Esophagus (tissue), 2 donors: ENCODE measurements at regions not wholly inside any gene's neighbourhood (a gene's known extent, or its start where the extent isn't known, plus 50 kb on each side); places are given as distances from the start of the nearest gene placed in this dataset.

Experiments used
- H3K27ac ChIP-seq, 2 donors: one replicate each; pipeline ENCODE4 v1.5.1; 2013; ENCODE audit warnings: low read depth in 2 of 2, mild to moderate bottlenecking in 2 of 2, inconsistent platforms in 1 of 2, low read length in 1 of 2, moderate library complexity in 1 of 2
- H3K27me3 ChIP-seq, 2 donors: one replicate each; pipeline ENCODE4 v1.6.1; 2013; ENCODE audit warnings: low read length in 2 of 2, control low read depth in 1 of 2, mild to moderate bottlenecking in 1 of 2; ENCODE audit not compliant: insufficient read depth in 2 of 2, control insufficient read depth in 1 of 2
- H3K36me3 ChIP-seq, 2 donors: one replicate each; pipeline ENCODE4 v1.6.1; 2013; ENCODE audit warnings: low read length in 1 of 2; ENCODE audit not compliant: control insufficient read depth in 2 of 2, insufficient read depth in 2 of 2
- H3K4me1 ChIP-seq, 2 donors: one replicate each; pipeline ENCODE4 v1.6.1; 2013; ENCODE audit warnings: low read length in 1 of 2; ENCODE audit not compliant: control insufficient read depth in 2 of 2, insufficient read depth in 2 of 2
- H3K4me3 ChIP-seq, 2 donors: one replicate each; pipeline ENCODE4 v1.5.1; 2013; ENCODE audit warnings: low read length in 2 of 2, mild to moderate bottlenecking in 2 of 2, low read depth in 1 of 2, moderate library complexity in 1 of 2
- H3K9me3 ChIP-seq, 2 donors: one replicate each; pipeline ENCODE4 v1.6.1; 2013; ENCODE audit warnings: mild to moderate bottlenecking in 2 of 2, low read depth in 1 of 2, low read length in 1 of 2, moderate library complexity in 1 of 2; ENCODE audit not compliant: control insufficient read depth in 2 of 2, insufficient read depth in 1 of 2
- WGBS, 2 donors: extraction: QIAGEN DNeasy Blood & Tissue Kit; methylation state at CpG; one replicate each; pipeline ENCODE4 v1.1.7; 2013; 5-methylcytosine and 5-hydroxymethylcytosine counted together
- donor health status: healthy with polysubstance abuse.
- donor health status: Bipolar disorder and iron deficiency.

DNA sequence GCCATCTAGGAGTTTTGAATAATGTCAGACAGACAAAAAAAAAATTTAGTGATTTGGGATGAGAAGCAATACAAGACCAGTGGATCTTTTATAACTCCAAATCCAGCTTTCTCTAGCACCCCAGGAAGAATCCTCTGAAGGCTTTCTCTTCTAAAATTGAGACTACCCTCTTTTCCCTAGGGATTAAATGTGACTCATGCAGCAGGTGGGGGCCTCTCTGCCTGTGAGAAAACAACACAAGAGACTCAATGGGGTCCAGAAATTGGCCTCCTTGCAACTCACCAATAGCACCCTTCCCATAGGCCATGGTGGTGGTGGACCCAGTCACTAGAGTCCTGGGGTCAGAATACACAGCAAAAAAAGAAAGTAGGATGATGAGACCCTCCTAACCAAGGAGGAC, 120.3 kb upstream of the ATP1A1 start:
- H3K4me1 ChIP-seq, result peaks cover 2 to 4% of the 10 kb centered on the region in 2 donors
- no peak overlapping the region for H3K4me3 ChIP-seq
- no peaks in the 10 kb centered on the region for H3K27me3 ChIP-seq
- H3K27ac ChIP-seq, result no peak overlapping the region
- no peaks in the 10 kb centered on the region for H3K9me3 ChIP-seq
- no peaks in the 10 kb centered on the region for H3K36me3 ChIP-seq

DNA sequence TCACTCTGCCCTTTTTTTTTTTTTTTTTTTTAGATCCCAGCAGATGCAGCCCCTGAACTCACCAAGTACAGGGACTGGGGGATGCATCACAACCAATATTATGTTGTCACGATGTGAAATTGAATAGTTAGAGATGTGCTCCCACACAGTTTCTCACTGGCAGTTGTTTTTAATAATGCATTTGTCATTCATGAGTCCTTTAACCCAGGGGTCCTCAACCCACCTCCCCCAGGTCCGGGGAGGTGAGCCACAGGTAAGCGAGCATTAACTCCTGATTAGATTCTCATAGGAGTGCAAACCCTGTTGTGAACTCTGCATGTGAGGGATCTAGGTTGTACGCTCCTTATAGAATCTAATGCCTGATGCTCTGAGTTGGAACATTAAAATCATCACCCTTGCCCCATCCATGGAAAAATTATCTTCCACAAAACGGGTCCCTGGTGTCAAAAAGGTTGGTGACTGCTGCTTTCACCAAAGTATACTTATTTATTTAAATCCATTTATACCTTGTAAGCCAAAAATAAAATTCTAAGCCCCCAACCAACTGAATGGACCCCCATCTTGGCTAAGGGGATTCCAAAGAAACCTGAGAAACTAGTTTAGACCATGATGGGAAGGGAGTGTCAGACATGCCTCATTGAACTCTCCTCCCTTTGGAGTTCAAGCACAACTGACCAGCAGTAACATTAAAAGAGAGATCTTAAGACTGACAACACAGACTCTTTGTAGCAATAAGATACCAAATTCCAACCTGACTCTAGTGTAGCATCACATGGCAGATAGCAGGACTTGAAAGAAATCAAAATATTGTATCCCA, 119.3 kb upstream of the ATP1A1 start:
- H3K27ac ChIP-seq, result no peak overlapping the region
- no peak overlapping the region for H3K4me3 ChIP-seq
- peaks cover 2 to 4% of the 10 kb centered on the region in 2 donors for H3K4me1 ChIP-seq
- H3K36me3 ChIP-seq, result no peaks in the 10 kb centered on the region
- WGBS, 2 donors, result 88 to 91% methylated on average over 5 of the region's 5 CpGs
- no peaks in the 10 kb centered on the region for H3K27me3 ChIP-seq
- H3K9me3 ChIP-seq, result no peaks in the 10 kb centered on the region

DNA sequence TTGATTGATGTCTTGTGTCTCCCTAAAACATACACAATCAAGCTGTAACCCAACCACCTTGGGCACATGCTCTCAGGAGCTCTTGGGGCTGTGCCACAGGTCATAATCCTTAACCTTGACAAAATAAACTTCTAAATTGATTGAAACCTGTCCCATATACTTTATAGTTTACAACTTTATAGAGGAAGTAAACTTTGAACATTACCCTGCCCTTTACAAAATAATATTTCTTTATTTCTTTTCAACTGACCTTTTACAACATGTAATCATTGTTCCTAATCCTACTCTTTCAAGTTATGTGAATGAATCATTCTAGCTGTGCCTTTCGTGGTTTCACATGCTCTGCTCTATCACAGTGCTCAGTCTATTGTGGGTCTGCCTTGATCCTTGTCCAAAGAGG, 118.3 kb upstream of the ATP1A1 start:
- Histone ChIP-seq H3K4me1 (peaks cover 2 to 4% of the 10 kb centered on the region in 2 donors), H3K27me3 (no peaks in the 10 kb centered on the region), H3K27ac (no peak overlapping the region), H3K4me3 (no peak overlapping the region), H3K9me3 (no peaks in the 10 kb centered on the region), H3K36me3 (no peaks in the 10 kb centered on the region)
- WGBS, 2 donors, result 35 to 40% methylated on average over 1 of the region's 1 CpG

DNA sequence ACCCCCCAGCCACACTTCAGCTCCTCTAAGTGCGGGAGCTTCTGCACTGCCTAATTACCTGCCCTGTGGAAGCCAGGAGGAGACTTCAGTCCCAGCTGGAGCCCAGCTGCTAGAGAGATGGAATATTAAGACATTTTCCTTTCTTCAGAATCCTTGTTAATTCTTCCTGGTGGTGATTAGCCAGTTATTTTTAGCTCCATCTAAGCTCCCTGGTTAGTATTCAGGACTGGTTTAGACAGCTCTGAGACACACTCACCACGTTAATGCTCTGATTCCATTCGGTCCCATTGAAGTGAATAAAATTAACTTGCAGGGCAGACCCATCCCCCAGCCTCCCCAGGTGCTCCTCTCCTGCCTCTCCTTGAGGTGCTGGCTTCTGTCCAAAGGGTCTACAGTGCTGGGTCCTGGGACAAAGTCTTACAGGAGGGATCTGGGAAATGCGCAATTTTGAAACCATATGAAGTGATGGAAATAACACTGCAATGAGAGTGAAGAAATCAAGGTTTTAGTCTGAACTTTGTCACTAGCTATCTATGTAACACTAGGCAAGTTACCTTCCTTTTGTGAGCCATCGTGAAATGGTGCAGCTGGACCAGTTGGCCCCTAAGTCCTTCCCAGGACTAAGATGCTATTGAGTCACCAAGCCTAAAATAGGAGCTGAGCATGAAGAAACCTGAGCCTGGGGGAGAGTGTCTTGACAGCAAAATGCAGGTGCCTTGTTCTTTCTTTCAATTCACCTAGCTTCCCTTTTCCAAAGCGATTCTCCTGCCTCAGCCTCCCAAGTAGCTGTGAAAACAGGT, 117.4 kb upstream of the ATP1A1 start:
- Histone ChIP-seq H3K27me3 (no peaks in the 10 kb centered on the region), H3K36me3 (no peaks in the 10 kb centered on the region), H3K4me1 (peaks cover 2 to 4% of the 10 kb centered on the region in 2 donors), H3K9me3 (no peaks in the 10 kb centered on the region), H3K4me3 (no peak overlapping the region), H3K27ac (no peak overlapping the region)
- 56 to 58% methylated on average over 6 of the region's 6 CpGs for WGBS, 2 donors

DNA sequence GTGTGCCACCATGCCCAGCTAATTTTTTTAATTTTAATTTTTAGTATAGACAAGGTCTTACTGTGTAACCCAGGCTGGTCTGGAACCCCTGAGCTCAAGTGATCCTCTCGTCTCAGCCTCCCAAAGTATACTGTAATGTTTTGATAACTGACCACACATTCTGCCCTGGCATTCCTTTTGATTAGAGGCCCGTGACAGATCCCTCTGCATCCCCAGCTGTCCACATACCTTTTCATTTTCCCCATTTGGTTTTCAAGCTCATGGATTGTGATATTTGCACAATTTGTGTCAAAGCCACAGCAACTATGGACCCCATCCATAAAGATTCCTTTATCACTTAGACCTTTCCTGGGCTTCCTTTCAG, 116.8 kb upstream of the ATP1A1 start:
- Histone ChIP-seq H3K27ac (no peak overlapping the region), H3K4me3 (no peak overlapping the region), H3K36me3 (no peaks in the 10 kb centered on the region), H3K27me3 (no peaks in the 10 kb centered on the region), H3K9me3 (no peaks in the 10 kb centered on the region), H3K4me1 (peaks cover 2 to 4% of the 10 kb centered on the region in 2 donors)
- 77% methylated on average over 2 of the region's 2 CpGs for WGBS, 2 donors

DNA sequence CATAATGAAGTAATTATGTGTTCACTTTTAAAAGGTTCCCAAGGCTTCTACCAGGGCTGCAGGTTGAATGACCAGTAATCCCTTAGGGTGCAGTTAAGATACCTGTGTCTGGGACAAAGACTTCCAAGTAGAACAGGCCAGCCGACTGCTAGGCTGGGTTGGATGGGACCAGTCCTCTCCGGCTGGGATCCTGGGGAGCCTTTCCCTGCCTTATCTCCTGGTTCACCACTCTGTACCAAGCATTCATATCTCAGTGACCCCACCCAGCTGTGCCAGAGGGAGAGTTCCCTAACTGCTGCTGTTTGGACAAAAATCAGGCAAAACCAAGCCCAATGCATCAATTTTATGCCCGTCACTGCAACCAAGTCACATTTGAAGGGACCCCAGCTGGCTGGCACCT, 116.2 kb upstream of the ATP1A1 start:
- Histone ChIP-seq H3K4me3 (no peak overlapping the region), H3K36me3 (no peaks in the 10 kb centered on the region), H3K27ac (no peak overlapping the region), H3K9me3 (no peaks in the 10 kb centered on the region), H3K27me3 (no peaks in the 10 kb centered on the region), H3K4me1 (peaks cover 2 to 4% of the 10 kb centered on the region in 2 donors)
- 65 to 92% methylated on average over 3 of the region's 3 CpGs for WGBS, 2 donors

DNA sequence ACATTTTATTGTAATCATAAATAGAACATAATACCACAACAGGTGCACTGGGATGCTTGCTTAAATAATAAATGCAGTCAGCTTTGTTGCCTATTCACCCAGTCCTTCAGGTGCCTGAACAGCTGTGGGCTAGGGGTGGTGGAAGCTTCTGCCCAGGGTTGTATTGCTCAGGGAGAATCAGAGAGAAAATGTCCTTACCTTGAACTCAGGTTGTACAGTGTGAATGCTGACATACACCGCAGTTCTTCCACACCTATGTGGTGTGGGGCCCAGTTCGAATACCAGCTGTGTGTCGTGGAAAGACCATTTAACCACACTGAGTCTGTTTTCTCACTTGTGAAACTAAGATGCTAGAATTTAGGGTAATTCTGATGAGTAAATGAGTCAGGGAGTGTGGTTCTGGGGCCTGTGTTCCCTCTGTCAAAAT, 115.7 kb upstream of the ATP1A1 start:
- peaks cover 4 to 6% of the 10 kb centered on the region in 2 donors for H3K4me1 ChIP-seq

DNA sequence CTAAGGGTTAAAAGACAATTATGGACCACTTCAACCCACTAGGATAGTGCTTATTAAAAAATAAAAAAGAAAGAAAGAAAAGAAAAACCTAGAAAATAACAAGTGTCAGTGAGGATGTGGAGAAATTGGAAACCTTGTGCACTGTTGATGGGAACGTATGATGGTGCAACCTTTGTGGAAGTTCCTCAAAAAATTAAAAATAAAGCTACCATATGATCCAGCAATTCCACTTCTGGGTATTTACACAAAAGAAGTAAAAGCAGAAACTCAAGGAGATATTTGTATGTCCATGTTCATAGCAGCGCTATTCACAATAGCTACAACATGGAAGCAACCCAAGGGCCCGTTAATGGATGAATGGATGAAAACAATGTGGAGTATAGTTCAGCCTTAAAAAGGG, 115.2 kb upstream of the ATP1A1 start:
- Histone ChIP-seq H3K9me3 (no peaks in the 10 kb centered on the region), H3K36me3 (no peaks in the 10 kb centered on the region), H3K27me3 (no peaks in the 10 kb centered on the region), H3K4me3 (no peak overlapping the region), H3K27ac (no peak overlapping the region), H3K4me1 (peaks cover 4 to 6% of the 10 kb centered on the region in 2 donors)
- WGBS, 2 donors, result 92 to 93% methylated on average over 3 of the region's 3 CpGs

More for the DNA sequence above, 115.7 kb upstream of the ATP1A1 start:
- Histone ChIP-seq H3K27ac (no peak overlapping the region), H3K9me3 (no peaks in the 10 kb centered on the region), H3K36me3 (no peaks in the 10 kb centered on the region), H3K27me3 (no peaks in the 10 kb centered on the region), H3K4me3 (no peak overlapping the region)
- 69 to 91% methylated on average over 3 of the region's 3 CpGs for WGBS, 2 donors

DNA sequence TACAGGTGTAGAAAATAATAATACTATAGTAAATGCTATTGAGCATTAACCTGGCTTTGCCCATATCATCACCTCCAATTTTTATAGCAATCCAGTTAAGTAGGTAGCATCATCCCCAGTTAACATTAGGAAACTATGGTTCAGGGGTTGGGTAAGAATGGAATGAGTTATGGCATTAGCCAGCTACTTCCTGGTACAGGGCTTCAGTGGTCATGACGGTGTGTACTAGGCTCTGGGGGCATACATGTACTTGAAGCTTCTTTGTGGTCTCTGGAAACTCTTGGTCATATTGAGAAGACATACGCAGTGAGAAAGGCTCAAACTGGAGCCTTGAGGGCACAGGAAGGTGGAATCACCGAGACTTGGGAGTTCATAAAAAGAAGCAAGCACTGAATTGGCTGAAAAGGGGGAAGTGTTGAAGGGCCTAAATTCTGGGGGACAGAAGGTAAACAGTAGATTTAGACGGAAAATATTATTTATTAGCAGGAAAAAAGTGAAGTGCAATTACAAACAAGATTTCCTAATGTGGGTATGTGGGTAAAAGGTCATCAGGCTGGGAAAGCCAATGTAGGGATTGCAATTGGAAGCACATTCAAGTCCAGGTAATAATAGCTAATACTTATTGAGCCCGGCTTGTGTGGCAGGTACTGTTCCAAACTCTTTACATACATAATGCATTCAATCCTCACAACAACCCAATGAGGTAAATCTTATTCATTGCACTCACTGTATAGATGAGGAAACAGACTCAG, 114.2 kb upstream of the ATP1A1 start:
- H3K27ac ChIP-seq, result no peak overlapping the region
- no peaks in the 10 kb centered on the region for H3K9me3 ChIP-seq
- H3K4me3 ChIP-seq, result no peak overlapping the region
- no peaks in the 10 kb centered on the region for H3K27me3 ChIP-seq
- WGBS, 2 donors, result 85 to 87% methylated on average over 5 of the region's 5 CpGs
- peaks cover 4 to 10% of the 10 kb centered on the region in 2 donors for H3K4me1 ChIP-seq
- no peaks in the 10 kb centered on the region for H3K36me3 ChIP-seq
